HG03097 (cell line): ENCODE measurements at regions not wholly inside any gene's neighbourhood (a gene's known extent, or its start where the extent isn't known, plus 50 kb on each side); places are given as distances from the start of the nearest gene placed in this dataset.

Source experiments
- ATAC-seq: cut with Tn5 transposase; IDR thresholded peaks from one replicate; pipeline ENCODE4 v1.9.1; 2021; ENCODE audit not compliant: unreplicated experiment, low FRiP score

DNA sequence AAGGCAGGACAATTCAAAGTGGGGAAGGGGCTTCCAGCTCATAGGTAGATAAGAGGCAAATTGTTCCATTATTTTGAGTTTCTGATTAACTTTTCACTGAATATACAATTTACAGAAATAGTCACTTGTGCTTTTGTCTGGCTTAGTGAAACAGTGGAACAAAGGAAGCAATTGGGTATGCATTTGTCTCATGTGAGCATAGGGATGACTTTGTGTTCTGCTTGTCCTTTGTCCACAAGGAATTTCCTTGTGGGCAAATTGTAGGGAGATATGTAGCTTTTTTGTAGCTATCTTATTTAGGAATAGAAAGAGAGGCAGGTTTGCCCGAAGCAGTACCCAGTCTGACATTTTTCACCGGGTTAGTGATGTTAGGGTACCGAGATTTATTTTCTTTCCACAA, 1224.8 kb downstream of the SLITRK1 start:
- ATAC-seq, result no peak

DNA sequence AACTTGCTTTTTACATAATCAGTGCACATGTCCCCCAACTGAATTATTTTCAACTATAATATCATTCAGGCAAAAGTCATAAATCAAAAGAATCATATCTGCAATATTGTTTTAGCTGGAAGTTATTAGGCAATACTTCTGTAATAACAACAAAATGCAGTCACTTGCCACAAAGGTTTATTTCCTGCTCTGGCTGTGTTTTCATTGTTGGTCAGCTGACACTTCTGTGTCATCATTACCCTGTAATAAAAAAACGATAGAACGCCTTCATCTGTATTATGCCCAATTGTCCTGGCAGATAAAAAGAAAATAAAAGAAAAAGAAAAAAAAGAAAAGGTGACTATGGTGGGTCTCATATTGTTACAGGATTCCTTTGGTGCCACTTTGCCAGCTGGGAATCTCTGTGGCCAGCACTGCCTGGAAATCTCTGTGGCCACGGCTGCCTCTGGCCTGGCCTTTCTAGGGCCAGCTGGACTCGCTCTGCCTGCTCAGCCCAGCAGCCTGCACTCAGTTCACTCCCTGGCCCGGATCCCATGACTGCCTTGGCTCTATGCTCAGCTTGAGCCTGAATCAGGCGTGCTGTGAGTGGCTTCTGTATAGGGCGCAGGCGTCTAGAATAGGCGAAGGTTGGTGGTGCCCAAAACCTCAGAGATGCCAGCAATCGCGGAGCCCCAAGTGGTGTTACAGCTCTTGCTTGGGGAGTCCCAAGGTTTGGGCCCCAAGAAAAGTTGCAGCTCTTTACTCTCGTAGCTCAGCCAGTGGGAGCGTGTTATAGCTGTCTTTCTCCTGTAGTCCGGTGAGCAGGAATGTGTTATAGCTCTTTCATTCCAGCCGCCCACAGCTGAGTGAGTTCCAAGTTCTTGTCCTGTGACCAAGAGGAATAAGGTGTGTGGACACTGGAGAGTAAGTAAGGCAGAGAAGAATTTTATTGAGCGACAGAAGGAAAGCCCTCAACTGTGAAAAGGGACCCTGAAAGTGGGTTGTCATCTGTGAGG, 1227.1 kb downstream of the SLITRK1 start:
- no peak for ATAC-seq

DNA sequence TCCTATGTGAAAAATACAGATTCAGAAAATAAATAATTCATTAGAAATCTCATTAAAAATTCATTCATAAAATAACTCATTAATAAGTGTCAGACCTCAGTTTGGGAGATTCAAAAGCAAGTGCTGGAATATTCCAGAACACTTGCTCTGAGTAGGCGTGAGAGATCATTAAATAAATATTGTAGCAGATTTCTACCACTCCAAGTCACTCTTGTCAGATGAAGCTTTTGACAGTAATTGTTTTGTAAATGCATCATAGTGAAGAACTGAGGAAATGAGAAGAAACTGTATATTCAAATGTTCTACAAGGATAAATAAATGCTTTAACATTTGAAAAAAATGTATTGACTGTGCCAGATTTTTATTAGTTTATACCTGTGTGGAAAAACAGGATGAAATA, 1228.1 kb downstream of the SLITRK1 start:
- ATAC-seq, result no peak

DNA sequence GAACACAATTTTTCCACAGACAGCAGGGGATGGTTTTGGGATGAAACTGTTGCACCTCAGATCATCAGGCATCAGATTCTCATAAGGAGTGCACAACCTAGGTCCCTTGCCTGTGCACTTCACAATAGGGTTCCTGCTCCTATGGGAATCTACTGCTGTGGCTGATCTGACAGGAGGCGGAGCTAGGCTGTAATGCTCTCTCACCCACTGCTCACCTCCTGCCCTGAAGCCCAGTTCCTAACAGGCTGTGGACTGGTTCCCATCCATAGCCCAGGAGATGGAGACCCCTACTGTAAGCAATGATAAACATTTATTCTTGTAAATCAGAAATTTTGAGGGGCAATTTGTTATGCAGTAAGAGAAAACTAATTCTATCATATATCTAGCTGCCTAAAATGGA, 1234.7 kb downstream of the SLITRK1 start:
- ATAC-seq, result no peak

DNA sequence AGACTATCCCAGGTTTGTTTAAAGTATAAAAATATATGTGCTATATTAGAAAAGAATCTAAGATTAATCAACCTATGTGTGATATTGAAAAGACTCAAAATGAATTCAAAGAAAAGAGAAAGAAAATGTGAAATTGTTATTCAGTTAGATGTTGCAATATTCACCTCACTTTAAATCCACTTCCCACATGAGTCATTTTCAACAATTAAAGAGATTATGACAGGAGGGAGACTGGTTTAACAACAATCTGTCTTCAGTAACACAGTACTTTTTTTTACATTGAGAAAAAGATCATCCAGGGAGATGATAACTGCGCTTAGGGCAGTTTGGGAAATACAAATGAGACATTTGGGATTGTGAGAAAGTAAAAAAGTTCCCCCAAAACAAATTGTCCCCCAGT, 1246.2 kb downstream of the SLITRK1 start:
- ATAC-seq, result no peak

DNA sequence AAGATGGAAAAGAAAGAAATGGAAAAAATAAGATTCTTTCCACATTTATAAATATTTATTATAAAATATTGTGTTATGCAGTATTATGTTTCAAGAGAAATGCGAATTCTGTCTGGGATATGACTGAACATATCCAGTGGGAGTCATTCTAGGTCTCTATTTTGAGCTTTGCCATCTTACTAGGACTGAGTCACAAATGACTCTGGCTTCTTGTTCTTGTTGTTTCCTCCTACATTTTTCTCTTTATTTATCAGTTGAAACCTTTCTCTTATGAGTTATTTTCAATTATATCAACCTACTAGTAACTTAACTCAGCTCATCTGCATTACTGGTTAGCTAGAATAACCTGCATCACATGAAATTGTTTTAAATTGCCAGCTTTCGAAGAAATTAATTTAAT, 1247.3 kb downstream of the SLITRK1 start:
- ATAC-seq, result no peak

DNA sequence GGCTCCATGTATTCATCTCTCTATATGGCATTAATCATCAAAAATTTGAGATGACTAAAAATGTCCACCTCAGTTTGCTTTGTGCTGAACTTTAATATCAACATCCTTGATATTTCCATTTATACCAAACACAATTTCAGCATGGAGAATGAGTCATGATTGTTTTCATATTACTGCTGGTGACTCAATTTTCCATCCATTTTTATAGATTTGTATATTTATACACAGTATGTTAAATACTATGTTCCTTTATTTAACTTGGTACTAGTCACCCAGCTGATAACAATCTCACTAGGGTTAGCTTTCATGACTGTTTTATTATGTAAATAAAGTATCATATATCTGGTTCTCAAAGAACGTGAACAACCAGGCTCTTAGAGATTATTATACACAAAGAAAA, 1255.1 kb downstream of the SLITRK1 start:
- no peak for ATAC-seq

DNA sequence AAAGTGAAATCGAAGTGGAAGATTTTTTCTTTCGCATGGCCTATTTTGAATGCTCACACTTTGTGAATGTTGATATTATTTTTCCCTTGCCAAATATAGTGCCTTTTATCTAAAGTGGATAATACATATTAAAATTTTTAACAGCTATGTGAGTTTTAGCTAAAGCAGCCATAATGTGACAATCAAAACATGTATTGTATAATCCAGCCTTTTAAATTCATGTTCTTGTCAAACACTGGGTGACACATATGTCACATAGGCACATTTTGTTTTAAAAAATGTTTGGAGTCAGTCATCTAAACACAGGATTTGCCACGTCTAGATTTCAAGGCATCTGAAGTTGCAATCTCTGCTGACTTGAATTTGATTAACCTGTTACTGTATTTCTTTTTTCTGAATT, 1256.6 kb downstream of the SLITRK1 start:
- no peak for ATAC-seq

DNA sequence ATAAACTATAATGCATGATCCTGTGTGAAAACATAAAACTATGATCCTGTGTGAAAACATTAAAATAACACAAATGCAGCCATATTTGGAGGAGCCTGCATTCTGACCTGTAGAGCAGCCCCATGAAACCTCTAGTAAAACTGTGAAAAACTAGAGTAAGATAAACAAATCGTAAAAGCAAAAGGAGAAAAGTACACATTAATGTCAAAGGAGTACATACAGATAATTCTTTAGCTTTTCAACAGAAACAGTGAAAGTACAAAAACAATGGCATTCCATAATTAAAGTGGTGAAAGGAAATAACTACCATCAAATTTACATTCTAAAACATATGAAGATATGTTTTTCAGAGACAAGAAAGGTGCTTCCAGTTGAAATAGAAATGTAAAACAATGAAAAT, 1267.2 kb downstream of the SLITRK1 start:
- no peak for ATAC-seq

DNA sequence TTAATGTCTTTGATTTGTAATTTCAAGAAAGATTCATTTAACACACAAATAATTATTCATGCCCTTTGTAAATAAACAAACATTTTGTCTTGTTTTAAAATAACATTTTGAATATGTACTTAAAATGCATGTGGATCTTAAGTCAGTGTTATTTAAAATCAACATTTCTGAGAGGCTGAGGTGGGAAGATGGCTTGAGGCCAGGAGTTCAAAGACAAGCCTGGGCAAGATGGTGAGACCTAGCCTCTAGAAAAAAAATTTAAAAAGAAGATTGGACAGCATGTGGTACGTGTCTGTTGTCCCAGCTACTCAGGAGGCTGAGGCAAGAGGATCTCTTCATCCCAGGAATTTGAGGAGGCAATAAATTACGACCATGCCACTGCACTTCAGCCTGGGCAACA, 1268.2 kb downstream of the SLITRK1 start:
- no peak for ATAC-seq

DNA sequence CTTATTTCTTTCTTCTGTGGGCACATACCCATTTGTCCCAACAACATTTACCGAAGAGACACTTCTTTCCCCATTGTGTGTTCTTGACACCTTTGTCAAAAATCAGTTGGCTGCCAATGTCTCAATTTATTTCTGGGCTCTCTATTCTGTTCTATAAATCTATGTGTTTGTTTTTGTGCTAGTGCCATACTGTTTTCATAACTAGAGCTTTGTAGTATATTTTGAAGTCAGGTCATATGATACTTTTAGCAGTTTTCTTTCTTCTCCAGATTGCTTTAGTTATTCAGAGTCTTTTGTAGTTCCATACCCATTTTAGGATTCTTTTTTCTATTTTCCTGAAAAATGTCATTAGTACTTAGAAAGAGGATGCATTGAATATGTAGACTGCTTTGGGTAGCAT, 1276.3 kb downstream of the SLITRK1 start:
- ATAC-seq, result no peak

DNA sequence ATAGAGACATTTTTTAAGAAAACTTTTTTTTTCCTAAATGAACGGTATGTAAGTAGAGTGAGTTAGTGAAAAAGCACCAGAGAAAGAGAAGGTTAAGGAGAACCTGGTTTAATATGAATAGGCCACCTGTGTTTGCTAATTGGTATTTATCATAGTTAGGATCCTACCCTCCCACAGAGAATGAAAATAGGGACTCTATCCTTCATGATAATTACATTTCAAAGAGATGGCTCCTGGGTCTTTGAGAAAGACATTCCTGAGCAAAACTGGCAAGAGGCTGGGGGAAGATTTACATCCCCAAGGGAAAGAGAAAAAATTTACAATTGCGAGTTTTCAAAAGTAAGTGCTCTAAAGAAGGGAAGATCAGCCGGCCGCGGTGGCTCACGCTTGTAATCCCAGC, 1284.5 kb downstream of the SLITRK1 start:
- ATAC-seq, result no peak

DNA sequence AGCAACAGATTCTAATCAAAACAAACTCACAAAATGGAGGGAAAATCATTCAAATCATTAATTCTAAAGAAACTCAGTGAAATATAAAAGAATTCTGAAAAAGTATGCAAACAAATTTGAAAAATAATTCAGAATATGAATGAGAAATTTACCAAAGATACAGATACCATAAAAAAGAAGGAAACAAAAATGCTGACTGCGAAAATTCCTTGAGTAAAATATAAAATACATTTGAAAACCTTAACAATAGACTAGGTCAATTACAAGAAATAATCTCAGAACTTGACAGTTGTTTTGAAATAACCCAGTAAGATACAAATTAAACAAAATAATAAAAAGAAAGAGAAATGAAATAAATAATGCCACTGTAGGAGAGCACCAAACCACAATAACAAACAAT, 1289.0 kb downstream of the SLITRK1 start:
- ATAC-seq, result no peak

DNA sequence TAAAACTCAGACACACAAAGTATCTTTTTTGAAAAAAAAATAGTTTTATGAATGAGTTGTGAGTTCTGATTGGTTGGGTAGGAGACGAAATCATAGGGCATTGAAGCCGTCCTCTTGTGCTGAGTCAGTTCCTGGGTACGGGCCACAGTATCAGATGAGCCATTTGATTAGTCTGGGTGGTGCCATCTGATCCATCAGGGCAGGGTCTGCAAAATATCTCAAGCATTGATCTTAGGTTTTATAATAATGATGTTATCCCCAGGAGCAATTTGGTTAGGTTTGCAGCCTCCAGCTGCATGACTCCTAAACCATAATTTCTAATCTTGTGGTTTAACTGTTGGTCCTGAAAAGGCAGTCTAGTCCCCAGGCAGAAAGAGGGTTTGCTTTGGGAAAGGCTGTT, 1310.6 kb downstream of the SLITRK1 start:
- no peak for ATAC-seq

DNA sequence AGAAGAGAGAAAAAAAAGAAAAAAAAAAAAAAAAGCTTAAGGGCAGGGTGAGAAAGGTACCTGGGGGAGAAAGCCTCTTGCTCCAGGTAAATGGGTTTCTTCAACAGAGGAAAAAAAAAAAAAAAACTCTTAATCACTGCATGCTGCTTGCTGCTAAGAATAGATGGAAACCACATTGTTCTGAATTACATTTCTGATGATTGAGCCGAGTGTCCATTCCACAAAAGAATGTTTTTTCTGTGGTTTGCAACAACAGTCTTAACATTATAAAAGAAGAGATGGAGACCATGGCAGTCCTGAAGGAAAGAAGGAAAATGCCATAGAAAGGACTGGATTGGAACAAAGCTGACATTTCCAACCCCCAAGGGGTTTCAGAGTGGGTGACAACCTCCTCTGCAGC, 1312.7 kb downstream of the SLITRK1 start:
- no peak for ATAC-seq

DNA sequence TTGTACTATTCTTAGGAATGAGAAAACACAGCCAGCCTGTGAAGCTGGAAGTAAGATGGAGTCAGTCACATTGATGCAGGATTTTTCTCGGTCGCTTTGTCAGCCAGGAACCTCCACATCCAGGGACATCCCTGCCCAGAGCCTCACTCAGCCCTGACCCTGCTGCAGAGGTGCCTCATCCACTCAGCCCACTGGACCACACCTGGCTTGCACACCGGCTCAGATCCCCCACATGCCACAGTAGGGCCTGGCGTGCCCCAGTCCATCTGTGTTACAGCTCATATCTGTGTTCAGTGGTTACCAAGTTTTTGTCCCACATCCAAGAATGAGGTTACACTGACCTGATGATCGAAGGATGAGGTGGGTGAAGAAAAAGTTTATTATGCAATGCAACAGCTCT, 1315.4 kb downstream of the SLITRK1 start:
- no peak for ATAC-seq

DNA sequence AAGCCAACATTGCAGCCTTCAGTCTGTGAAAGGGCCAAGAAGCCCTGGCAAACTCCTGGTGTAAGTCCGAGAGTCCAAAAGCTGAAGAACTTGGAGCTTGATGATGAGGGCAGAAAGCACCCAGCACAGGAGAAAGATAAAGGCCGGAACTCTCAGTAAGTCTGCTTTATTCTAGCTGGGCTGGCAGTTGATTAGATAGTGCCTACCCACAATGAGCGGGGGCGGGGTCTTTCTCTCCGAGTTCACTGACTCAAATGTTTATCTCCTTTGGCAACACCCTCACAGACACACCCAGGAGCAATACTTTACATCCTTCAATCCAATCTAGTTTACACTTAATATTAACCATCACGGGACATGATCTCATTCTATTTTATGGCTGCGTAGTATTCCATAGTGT, 1317.1 kb downstream of the SLITRK1 start:
- ATAC-seq, result no peak

DNA sequence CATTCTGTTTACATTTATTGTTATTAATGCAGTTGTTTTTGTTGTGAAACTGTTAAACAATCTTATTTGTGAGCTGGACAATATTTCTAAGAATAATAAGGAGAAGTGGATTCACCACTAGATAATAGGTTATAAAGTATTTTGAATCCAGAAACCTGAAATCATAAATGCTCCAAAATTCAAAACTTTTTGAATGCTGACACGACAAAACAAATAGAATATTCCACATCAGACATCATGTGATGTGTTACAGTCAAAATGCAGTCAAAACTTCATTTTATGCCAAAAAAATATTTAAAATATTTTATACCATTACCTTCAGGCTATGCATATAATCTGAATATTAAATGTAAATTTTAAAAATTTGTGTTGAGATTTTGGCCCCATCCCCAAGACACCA, 1321.4 kb downstream of the SLITRK1 start:
- ATAC-seq, result no peak

DNA sequence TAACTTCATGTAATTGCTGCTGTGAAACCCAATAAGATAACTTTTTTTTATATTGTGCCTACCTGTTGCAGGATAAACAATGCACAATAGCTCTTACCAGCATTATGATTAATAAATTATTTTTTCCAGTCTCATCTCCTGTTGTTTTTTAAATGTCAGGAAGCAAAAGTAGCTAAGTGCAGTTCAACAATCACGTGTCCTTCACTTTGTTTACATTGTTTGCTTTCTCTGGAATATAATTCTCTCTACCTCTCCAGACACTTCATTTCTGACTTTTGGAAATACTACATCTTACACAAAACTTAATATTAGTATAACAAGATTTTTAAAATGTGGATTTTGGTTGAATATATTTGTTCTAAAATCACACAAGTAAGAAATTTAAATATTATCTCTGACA, 1359.4 kb downstream of the SLITRK1 start:
- no peak for ATAC-seq

DNA sequence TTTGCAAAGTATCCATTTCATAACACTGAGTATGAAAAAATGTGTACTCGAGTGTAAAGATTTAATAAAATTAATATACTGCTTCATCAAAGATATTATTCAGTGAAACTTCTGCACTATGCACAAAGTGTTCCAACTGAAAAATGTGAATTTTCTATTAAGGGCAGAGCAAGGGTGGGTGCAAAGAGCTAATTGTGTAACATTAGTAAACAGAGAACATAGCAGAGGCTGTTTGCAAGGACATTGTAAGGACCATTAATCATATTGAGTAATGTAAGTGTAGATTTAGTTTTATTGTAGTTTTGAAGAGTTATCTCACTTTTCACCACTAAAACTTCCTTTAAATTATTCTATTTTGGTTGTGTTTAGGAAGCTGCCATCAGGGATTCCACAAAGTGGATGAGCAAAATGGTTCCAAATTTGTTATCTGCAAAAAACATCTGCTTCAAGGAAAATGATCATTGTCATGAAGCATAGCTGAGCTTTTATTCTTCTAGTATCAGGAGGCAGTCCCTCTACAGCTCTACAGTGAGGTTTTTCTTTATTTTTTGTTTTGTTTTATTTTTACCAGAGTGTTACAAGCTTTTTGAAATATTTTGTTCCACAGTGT, 1375.4 kb downstream of the SLITRK1 start:
- ATAC-seq, result no peak

DNA sequence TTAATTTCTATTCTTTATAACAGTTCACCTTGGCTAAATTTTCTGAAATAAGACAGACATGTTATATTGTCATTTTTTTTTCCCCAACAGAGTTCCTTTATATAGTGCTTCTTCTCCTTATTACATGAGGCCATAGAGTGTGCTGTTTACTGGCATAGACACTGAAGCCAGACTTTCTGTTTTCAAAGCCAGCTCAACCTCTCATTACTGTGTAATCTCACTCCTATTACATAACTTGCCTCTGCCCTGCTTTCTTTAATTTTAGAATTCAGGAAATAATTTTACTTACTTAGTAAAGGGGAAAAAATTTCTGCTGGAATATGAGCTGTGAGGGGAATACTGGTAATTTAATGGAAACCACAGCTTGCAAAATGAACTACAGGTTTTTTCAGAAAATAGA, 1380.4 kb downstream of the SLITRK1 start:
- ATAC-seq, result no peak

DNA sequence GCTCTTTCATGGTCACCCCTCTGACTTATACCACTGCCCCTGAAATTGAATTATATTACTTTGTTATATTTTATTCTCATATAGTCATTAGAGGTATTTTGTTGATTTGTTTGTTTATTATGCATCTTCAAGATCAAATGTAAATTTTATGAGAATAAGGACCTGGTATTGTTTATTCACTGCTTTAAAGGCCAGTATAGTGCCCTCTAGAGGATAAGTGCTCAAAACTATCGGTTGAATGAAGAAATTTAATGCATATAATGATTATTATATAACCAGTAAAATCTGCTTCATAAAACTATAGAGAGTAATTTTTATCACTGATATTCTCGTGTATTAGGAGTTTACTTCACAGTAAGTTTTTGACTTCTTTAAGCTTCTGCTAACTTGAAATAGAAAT, 1401.9 kb downstream of the SLITRK1 start:
- ATAC-seq, result no peak
